B cell (primary cell): ENCODE measurements at regions not wholly inside any gene's neighbourhood (a gene's known extent, or its start where the extent isn't known, plus 50 kb on each side); places are given as distances from the start of the nearest gene placed in this dataset.

ENCODE experiments used
- ATAC-seq: fragments of 200-7000 bp; cut with Tn5 transposase; one replicate; pipeline ENCODE4 v1.10.0; 2021; ENCODE audit warnings: low read depth, mild to moderate bottlenecking, moderate number of reproducible peaks, moderate library complexity
- CTCF ChIA-PET: fragments of 350-600 bp; sonication (Branson Sonifier 250); formaldehyde crosslinking; loops from one replicate; lab custom pipeline; 2021; ENCODE audit warnings: antibody characterized with exemption, inconsistent platforms; lab: Charles Lee
- POLR2A ChIA-PET: fragments of 350-600 bp; sonication (Branson Sonifier 250); formaldehyde crosslinking; loops from one replicate; lab custom pipeline; 2021; ENCODE audit warnings: antibody characterized with exemption; lab: Charles Lee
- DNase-seq: peaks from one replicate; pipeline ENCODE4 v3.0.0; 2013
- H2AFZ ChIP-seq: 2 replicates; pipeline ENCODE4 v1.6.1; 2012; ENCODE audit warnings: mild to moderate bottlenecking, low read depth, low read length; ENCODE audit not compliant: insufficient read depth, poor library complexity, severe bottlenecking
- H3K27ac ChIP-seq, 2 donors: 1 replicate in 1 of 2; 2 replicates in 1 of 2; pipeline ENCODE4 v1.5.1; 2012 to 2013; ENCODE audit warnings: low read length in 2 of 2, mild to moderate bottlenecking in 2 of 2, moderate library complexity in 1 of 2
- H3K27me3 ChIP-seq, 4 experiments: fragments of 200-600 bp in 1 of 4; sonication (generic) in 1 of 4; replicated peaks in 1 of 4; 1 replicate in 2 of 4; 2 replicates in 2 of 4; pipeline versions ENCODE4 v1.6.1 to v1.7.0; 2013 to 2016; ENCODE audit warnings: low read length in 3 of 4, mild to moderate bottlenecking in 2 of 4, mixed read lengths in 1 of 4, moderate library complexity in 1 of 4; ENCODE audit not compliant: insufficient read depth in 4 of 4, control insufficient read depth in 3 of 4; ENCODE audit errors: control extremely low read depth in 1 of 4
- H3K36me3 ChIP-seq, 2 experiments: replicated peaks in 1 of 2; 1 replicate in 1 of 2; 2 replicates in 1 of 2; pipeline versions ENCODE4 v1.6.1 to v1.7.1; 2013; ENCODE audit warnings: low read length in 1 of 2; ENCODE audit not compliant: insufficient read depth in 2 of 2, control insufficient read depth in 1 of 2; ENCODE audit errors: control extremely low read depth in 1 of 2, extremely low read depth in 1 of 2
- H3K4me1 ChIP-seq, 2 donors: fragments of 200-600 bp in 1 of 2; sonication (generic) in 1 of 2; 1 replicate in 1 of 2; 2 replicates in 1 of 2; pipeline versions ENCODE4 v1.5.1 to v1.6.1; 2013 to 2017; ENCODE audit warnings: low read length in 2 of 2; ENCODE audit not compliant: control insufficient read depth in 2 of 2, insufficient read depth in 2 of 2
- H3K4me2 ChIP-seq: replicated peaks from 2 replicates; pipeline ENCODE3; 2012; ENCODE audit warnings: mild to moderate bottlenecking, low read depth, low read length; ENCODE audit not compliant: poor library complexity, severe bottlenecking
- H3K4me3 ChIP-seq, 5 experiments: fragments of 200-600 bp in 1 of 5; sonication (generic) in 1 of 5; 1 replicate in 3 of 5; 2 replicates in 2 of 5; pipeline versions ENCODE4 v1.5.1 to v1.7.0; 2011 to 2016; ENCODE audit warnings: low read length in 4 of 5, mild to moderate bottlenecking in 4 of 5, low read depth in 2 of 5, control low read depth in 1 of 5, moderate library complexity in 1 of 5; ENCODE audit not compliant: insufficient read depth in 1 of 5; ENCODE audit errors: control extremely low read depth in 1 of 5, extremely low read depth in 1 of 5
- H3K79me2 ChIP-seq: fragments of 200-600 bp; sonication (generic); one replicate; pipeline ENCODE4 v1.6.0; 2016; ENCODE audit warnings: low read length; ENCODE audit not compliant: control insufficient read depth, insufficient read depth
- H3K9ac ChIP-seq: fragments of 200-600 bp; sonication (generic); 2 replicates; pipeline ENCODE4 v1.6.1; 2017; ENCODE audit warnings: mild to moderate bottlenecking, low read length, moderate library complexity
- H3K9me3 ChIP-seq, 3 donors: one replicate each; pipeline versions ENCODE4 v1.6.1 to v1.7.1; 2013; ENCODE audit warnings: low read length in 2 of 3; ENCODE audit not compliant: control insufficient read depth in 2 of 3, insufficient read depth in 1 of 3; ENCODE audit errors: control extremely low read depth in 1 of 3
- H4K20me1 ChIP-seq: 2 replicates; pipeline ENCODE4 v1.6.0; 2012; ENCODE audit warnings: mild to moderate bottlenecking, low read length; ENCODE audit not compliant: insufficient read depth, control insufficient read depth, poor library complexity, severe bottlenecking
- H3K27ac Mint-ChIP-seq: one replicate; pipeline ENCODE4 v1.8.0; 2021; ENCODE audit warnings: mixed read lengths
- H3K27me3 Mint-ChIP-seq: one replicate; pipeline ENCODE4 v1.8.0; 2021; ENCODE audit warnings: mixed read lengths
- H3K4me1 Mint-ChIP-seq: one replicate; pipeline ENCODE4 v1.8.0; 2021; ENCODE audit warnings: mixed read lengths
- H3K4me3 Mint-ChIP-seq: one replicate; pipeline ENCODE4 v1.8.0; 2021; ENCODE audit warnings: mixed read lengths
- H3K9me3 Mint-ChIP-seq: one replicate; pipeline ENCODE4 v1.8.0; 2022; ENCODE audit warnings: mixed read lengths; ENCODE audit not compliant: insufficient read depth
- CTCF ChIP-seq: fragments of 200-600 bp; IDR thresholded peaks from one replicate; pipeline ENCODE4 v1.8.0; 2022; ENCODE audit warnings: antibody characterized with exemption, mild to moderate bottlenecking
- EZH2 ChIP-seq: IDR thresholded peaks from 2 replicates; pipeline ENCODE4 v1.6.1; 2012; ENCODE audit warnings: borderline replicate concordance, low read depth, mild to moderate bottlenecking, moderate library complexity, low read length; ENCODE audit not compliant: insufficient read depth, poor library complexity, severe bottlenecking
- WGBS: methylation state at CpG from one replicate; pipeline ENCODE4 v1.1.5; 2013; ENCODE audit warnings: missing lambda C conversion rate; ENCODE audit not compliant: insufficient coverage; 5-methylcytosine and 5-hydroxymethylcytosine counted together
- intact Hi-C: fragments of 100-400 bp; cut with micrococcal nuclease; formaldehyde crosslinking; loops from one replicate; pipeline ENCODE4 v1.10.0; 2022

GRCh38 chr9:134986957-134987356, 69.2 kb upstream of the FCN1 start:
- H3K9me3 ChIP-seq = peaks cover 0 to 37% (median 2%) of the 10 kb centered on the region in 3 donors
- WGBS = no CpG with 5 or more reads among the region's 1 CpG
- H3K9ac ChIP-seq = no peak overlapping the region
- H3K79me2 ChIP-seq = no peaks in the 10 kb centered on the region
- H3K27me3 ChIP-seq = no peaks in the 10 kb centered on the region
- no peak overlapping the region for H3K27ac ChIP-seq
- H3K27me3 Mint-ChIP-seq = peaks cover 7% of the 10 kb centered on the region
- H3K4me3 Mint-ChIP-seq = no peak overlapping the region
- TF ChIP-seq CTCF = no peak
- no peak for TF ChIP-seq EZH2
- H3K4me3 ChIP-seq = no peak overlapping the region
- no peaks in the 10 kb centered on the region for H3K4me1 Mint-ChIP-seq
- no peaks in the 10 kb centered on the region for H3K4me1 ChIP-seq
- H3K9me3 Mint-ChIP-seq = peaks cover 4% of the 10 kb centered on the region
- no peak for ATAC-seq
- ChIA-PET POLR2A (no interaction called here), CTCF (no interaction called here)
- no peaks in the 10 kb centered on the region for H3K36me3 ChIP-seq
- intact Hi-C loops = no loop called here
- DNase-seq = no peak
- no peak overlapping the region for H2AFZ ChIP-seq
- no peaks in the 10 kb centered on the region for H4K20me1 ChIP-seq
- H3K27ac Mint-ChIP-seq = no peak overlapping the region
- no peak overlapping the region for H3K4me2 ChIP-seq

GRCh38 chr9:134987376-134987775, 69.7 kb upstream of the FCN1 start:
- ChIA-PET CTCF (no interaction called here), POLR2A (no interaction called here)
- Histone ChIP-seq H3K79me2 (no peaks in the 10 kb centered on the region), H3K4me2 (no peak overlapping the region), H3K27me3 (no peaks in the 10 kb centered on the region), H3K4me1 (no peaks in the 10 kb centered on the region), H3K9ac (no peak overlapping the region), H3K27ac (no peak overlapping the region), H4K20me1 (no peaks in the 10 kb centered on the region), H2AFZ (no peak overlapping the region), H3K4me3 (no peak overlapping the region), H3K36me3 (no peaks in the 10 kb centered on the region), H3K9me3 (peaks cover 0 to 37% (median 2%) of the 10 kb centered on the region in 3 donors)
- Mint-ChIP-seq H3K27me3 (peaks cover 5% of the 10 kb centered on the region), H3K27ac (no peak overlapping the region), H3K4me1 (no peaks in the 10 kb centered on the region), H3K4me3 (no peak overlapping the region), H3K9me3 (peaks cover 4% of the 10 kb centered on the region)
- DNase-seq (no peak), ATAC-seq (no peak)
- WGBS = 98% methylated on average over 6 of the region's 6 CpGs
- TF ChIP-seq EZH2 (no peak), CTCF (no peak)
- intact Hi-C loops = no loop called here
